PFSK-1 (cell line): ENCODE measurements at regions not wholly inside any gene's neighbourhood (a gene's known extent, or its start where the extent isn't known, plus 50 kb on each side); places are given as distances from the start of the nearest gene placed in this dataset.

Experiments
- POLR2AphosphoS5 ChIP-seq: IDR thresholded peaks from 2 replicates; pipeline ENCODE4 v1.6.1; 2012; ENCODE audit warnings: low read depth, mild to moderate bottlenecking, control low read depth, low read length, moderate library complexity
- TAF1 ChIP-seq: IDR thresholded peaks from 2 replicates; pipeline ENCODE4 v1.6.1; 2012; ENCODE audit warnings: low read length, control low read depth, borderline replicate concordance; ENCODE audit not compliant: insufficient read depth
- TF ChIP-seq, protein P1 (sequence below), 2 experiments: IDR thresholded peaks; 2 replicates each; pipeline versions ENCODE4 v1.6.1 to v1.8.0; 2011 to 2012; ENCODE audit warnings: low read depth in 2 of 2, low read length in 2 of 2, control low read depth in 1 of 2, inconsistent platforms in 1 of 2, mild to moderate bottlenecking in 1 of 2, moderate library complexity in 1 of 2; ENCODE audit not compliant: insufficient read depth in 1 of 2

DNA sequence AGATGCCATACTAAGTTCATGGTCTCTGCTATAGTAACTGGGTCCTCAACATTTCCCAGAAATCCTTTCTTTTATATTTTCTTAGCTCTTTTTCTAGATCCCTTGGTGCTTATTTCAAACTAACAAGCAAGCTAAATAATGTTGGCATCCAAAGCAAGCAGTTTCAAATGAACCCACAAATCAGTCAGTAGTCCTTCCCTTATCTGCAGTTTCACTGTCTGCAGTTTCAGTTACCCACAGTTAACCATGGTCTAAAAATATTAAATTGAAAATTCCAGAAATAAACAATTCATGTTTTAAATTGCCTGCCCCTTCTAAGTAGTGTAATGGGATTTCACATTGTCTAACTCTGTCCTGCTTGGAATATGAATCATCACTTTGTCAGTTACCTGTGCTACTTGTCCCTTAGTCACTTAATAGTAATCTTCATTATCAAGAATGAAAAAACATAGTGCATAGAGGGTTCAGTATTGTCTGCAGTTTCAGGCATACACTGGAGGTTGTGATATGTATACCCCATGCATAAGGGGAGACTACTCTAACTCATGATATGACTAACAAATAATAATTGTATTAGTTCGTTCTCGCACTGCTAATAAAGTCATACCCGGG is 633.7 kb downstream of the MECOM start:
- TF ChIP-seq POLR2AphosphoS5 (no peak), TAF1 (no peak)
- TF ChIP-seq, protein P1, sequence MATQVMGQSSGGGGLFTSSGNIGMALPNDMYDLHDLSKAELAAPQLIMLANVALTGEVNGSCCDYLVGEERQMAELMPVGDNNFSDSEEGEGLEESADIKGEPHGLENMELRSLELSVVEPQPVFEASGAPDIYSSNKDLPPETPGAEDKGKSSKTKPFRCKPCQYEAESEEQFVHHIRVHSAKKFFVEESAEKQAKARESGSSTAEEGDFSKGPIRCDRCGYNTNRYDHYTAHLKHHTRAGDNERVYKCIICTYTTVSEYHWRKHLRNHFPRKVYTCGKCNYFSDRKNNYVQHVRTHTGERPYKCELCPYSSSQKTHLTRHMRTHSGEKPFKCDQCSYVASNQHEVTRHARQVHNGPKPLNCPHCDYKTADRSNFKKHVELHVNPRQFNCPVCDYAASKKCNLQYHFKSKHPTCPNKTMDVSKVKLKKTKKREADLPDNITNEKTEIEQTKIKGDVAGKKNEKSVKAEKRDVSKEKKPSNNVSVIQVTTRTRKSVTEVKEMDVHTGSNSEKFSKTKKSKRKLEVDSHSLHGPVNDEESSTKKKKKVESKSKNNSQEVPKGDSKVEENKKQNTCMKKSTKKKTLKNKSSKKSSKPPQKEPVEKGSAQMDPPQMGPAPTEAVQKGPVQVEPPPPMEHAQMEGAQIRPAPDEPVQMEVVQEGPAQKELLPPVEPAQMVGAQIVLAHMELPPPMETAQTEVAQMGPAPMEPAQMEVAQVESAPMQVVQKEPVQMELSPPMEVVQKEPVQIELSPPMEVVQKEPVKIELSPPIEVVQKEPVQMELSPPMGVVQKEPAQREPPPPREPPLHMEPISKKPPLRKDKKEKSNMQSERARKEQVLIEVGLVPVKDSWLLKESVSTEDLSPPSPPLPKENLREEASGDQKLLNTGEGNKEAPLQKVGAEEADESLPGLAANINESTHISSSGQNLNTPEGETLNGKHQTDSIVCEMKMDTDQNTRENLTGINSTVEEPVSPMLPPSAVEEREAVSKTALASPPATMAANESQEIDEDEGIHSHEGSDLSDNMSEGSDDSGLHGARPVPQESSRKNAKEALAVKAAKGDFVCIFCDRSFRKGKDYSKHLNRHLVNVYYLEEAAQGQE (IDR thresholded peaks at IDR 0.05; ENCODE audit: insufficient read depth in 1 of 2, low read depth in 2 of 2, low read length in 2 of 2): no peak
